ENCODE measurements at regions not wholly inside any gene's neighbourhood (a gene's known extent, or its start where the extent isn't known, plus 50 kb on each side); places are given as distances from the start of the nearest gene placed in this dataset.

DNA sequence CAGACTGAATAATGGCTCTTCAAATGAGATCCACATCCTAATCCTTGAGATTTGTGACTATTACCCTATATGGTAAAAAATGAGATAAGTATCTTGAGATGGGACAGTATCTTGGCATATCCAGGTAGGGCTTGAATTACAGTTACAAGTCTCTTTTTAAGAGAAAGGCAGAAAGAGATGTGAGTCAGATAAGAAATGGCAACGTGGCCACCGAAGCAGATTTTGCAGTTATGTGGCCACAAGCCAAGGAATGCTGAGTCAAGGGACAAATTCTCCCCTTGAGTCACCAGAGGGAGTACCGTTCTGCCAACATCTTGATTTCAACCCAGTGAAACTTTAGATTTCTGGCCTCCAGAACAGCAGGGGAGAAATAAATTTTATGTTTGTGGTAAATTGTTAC, 1983.0 kb upstream of the C9orf72 start:
- Histone ChIP-seq H3K4me1 (no peaks in the 10 kb centered on the region), H3K4me3 (no peak overlapping the region), H3K36me3 (no peaks in the 10 kb centered on the region), H3K9me3 (no peaks in the 10 kb centered on the region), H3K27me3 (no peaks in the 10 kb centered on the region), H3K27ac (no peak overlapping the region)
- ATAC-seq (no peak), DNase-seq (no peak)
- intact Hi-C loops (cut with DNase I), result no loop called here
- TF ChIP-seq, protein P1, sequence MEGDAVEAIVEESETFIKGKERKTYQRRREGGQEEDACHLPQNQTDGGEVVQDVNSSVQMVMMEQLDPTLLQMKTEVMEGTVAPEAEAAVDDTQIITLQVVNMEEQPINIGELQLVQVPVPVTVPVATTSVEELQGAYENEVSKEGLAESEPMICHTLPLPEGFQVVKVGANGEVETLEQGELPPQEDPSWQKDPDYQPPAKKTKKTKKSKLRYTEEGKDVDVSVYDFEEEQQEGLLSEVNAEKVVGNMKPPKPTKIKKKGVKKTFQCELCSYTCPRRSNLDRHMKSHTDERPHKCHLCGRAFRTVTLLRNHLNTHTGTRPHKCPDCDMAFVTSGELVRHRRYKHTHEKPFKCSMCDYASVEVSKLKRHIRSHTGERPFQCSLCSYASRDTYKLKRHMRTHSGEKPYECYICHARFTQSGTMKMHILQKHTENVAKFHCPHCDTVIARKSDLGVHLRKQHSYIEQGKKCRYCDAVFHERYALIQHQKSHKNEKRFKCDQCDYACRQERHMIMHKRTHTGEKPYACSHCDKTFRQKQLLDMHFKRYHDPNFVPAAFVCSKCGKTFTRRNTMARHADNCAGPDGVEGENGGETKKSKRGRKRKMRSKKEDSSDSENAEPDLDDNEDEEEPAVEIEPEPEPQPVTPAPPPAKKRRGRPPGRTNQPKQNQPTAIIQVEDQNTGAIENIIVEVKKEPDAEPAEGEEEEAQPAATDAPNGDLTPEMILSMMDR (IDR thresholded peaks at IDR 0.05), result no peak

- Histone ChIP-seq H3K4me1 (no peaks in the 10 kb centered on the region), H3K27me3 (no peaks in the 10 kb centered on the region), H3K4me3 (no peak overlapping the region), H3K9me3 (no peaks in the 10 kb centered on the region), H3K36me3 (no peaks in the 10 kb centered on the region), H3K27ac (no peak overlapping the region)
- DNase-seq, result no peak
- intact Hi-C loops (cut with DNase I), result no loop called here
- no peak for ATAC-seq
- TF ChIP-seq, protein P1 (IDR thresholded peaks at IDR 0.05), result no peak
These were observed 1983.5 kb upstream of the C9orf72 start for GRCh38 chr9:29556746-29557145.

DNA sequence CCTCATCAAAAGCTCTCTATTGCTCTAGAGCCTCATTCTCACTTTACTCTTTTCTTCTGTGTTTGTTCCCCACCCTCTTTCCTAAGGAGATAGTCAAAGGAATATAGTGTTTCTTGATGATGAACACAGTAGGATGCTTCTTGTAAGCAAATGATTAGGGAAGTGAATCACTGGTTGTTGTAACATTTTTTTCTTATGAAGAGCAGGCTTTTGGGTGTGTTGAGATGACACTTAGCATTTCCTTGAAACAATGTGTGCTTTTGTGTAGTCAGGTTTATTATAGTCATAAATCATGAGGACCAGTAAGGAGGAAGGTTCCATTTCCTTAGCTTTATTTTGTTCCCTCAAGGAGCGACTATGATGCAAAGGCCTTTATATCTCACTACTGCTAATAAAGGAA, 1991.3 kb upstream of the C9orf72 start:
- DNase-seq (no peak), ATAC-seq (no peak)
- no peaks in the 10 kb centered on the region for H3K27me3 ChIP-seq
- H3K9me3 ChIP-seq, result no peaks in the 10 kb centered on the region
- H3K36me3 ChIP-seq, result no peaks in the 10 kb centered on the region
- no peak overlapping the region for H3K27ac ChIP-seq
- intact Hi-C loops (cut with DNase I), result no loop called here
- no peak overlapping the region for H3K4me3 ChIP-seq
- H3K4me1 ChIP-seq, result no peaks in the 10 kb centered on the region
- TF ChIP-seq, protein P1 (IDR thresholded peaks at IDR 0.05), result no peak

GRCh38 chr9:29575219-29575618, 2001.9 kb upstream of the C9orf72 start:
- no peaks in the 10 kb centered on the region for H3K9me3 ChIP-seq
- no peaks in the 10 kb centered on the region for H3K36me3 ChIP-seq
- TF ChIP-seq, protein P1 (IDR thresholded peaks at IDR 0.05), result no peak
- DNase-seq, result no peak
- no peak overlapping the region for H3K4me3 ChIP-seq
- ATAC-seq, result no peak
- no peak overlapping the region for H3K27ac ChIP-seq
- no peaks in the 10 kb centered on the region for H3K27me3 ChIP-seq
- H3K4me1 ChIP-seq, result no peaks in the 10 kb centered on the region
- intact Hi-C loops (cut with DNase I), result no loop called here

DNA sequence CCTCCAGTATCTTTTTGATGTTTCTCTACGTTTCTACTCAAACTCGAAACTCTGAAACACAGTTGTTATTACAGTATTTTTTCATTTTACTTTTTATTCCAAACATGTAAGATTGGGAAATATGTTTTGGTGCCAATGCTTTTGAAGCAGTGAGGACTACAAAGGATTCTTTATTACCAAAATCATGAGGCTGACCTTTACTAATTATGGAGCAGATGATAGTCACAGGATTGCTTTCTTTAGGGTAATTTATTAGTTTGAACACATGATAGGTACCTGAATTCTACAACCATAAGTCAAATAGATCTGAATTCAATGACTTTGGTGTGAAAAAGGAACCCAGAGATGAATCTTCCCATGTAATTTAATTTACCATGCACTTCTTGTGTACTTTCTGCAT, 2015.1 kb upstream of the C9orf72 start:
- DNase-seq (no peak), ATAC-seq (no peak)
- Histone ChIP-seq H3K36me3 (no peaks in the 10 kb centered on the region), H3K4me3 (no peak overlapping the region), H3K4me1 (no peaks in the 10 kb centered on the region), H3K27me3 (no peaks in the 10 kb centered on the region), H3K9me3 (no peaks in the 10 kb centered on the region), H3K27ac (no peak overlapping the region)
- intact Hi-C loops (cut with DNase I), result no loop called here
- TF ChIP-seq, protein P1 (IDR thresholded peaks at IDR 0.05), result no peak

GRCh38 chr9:29609282-29609681, 2036.0 kb upstream of the C9orf72 start:
- DNase-seq (no peak), ATAC-seq (no peak)
- Histone ChIP-seq H3K36me3 (no peaks in the 10 kb centered on the region), H3K4me1 (no peaks in the 10 kb centered on the region), H3K27ac (no peak overlapping the region), H3K27me3 (no peaks in the 10 kb centered on the region), H3K4me3 (no peak overlapping the region), H3K9me3 (no peaks in the 10 kb centered on the region)
- intact Hi-C loops (cut with DNase I), result no loop called here
- TF ChIP-seq, protein P1 (IDR thresholded peaks at IDR 0.05), result no peak
